ENCODE measurements at regions not wholly inside any gene's neighbourhood (a gene's known extent, or its start where the extent isn't known, plus 50 kb on each side); places are given as distances from the start of the nearest gene placed in this dataset.
A peak's percentile ranks its signal among the peaks of the same experiment; 100 is the strongest.
"Not testable (repeated sequence)": the region's sequence is repeated elsewhere in the genome, so short reads cannot be mapped to it uniquely, and the experiment has no call there.

- WGBS, 2 donors: 92 to 98% methylated on average over 1 of the region's 1 CpG
- H3K9me3 ChIP-seq: no peaks in the 10 kb centered on the region
- no peak for FAIRE-seq
These were observed 306.9 kb downstream of the CPS1 start for GRCh38 chr2:210863283-210863682.

GRCh38 chr2:210871566-210871965 is 315.2 kb downstream of the CPS1 start:
- ATAC-seq; H3K27ac ChIP-seq; FAIRE-seq; DNase-seq; H3K9me3 ChIP-seq; intact Hi-C loops (cut with DNase I); H3K27me3 ChIP-seq; H3K4me1 ChIP-seq; H3K36me3 ChIP-seq; H3K4me3 ChIP-seq: not testable (repeated sequence)
- WGBS, 2 donors: 78 to 87% methylated on average over 3 of the region's 3 CpGs

More at GRCh38 chr2:210863283-210863682, 306.9 kb downstream of the CPS1 start:
- ATAC-seq: no peak
- Histone ChIP-seq H3K27ac (no peak overlapping the region), H3K36me3 (no peaks in the 10 kb centered on the region), H3K4me1 (no peaks in the 10 kb centered on the region), H3K4me3 (no peak overlapping the region), H3K27me3 (no peaks in the 10 kb centered on the region)
- intact Hi-C loops (cut with DNase I): no loop called here
- TF ChIP-seq CTCF (IDR thresholded peaks at IDR 0.05): no peak
- DNase-seq: no peak

GRCh38 chr2:210873631-210874030 is 317.2 kb downstream of the CPS1 start:
- H3K36me3 ChIP-seq: no peaks in the 10 kb centered on the region
- H3K9me3 ChIP-seq: no peaks in the 10 kb centered on the region
- no peak overlapping the region for H3K4me3 ChIP-seq
- ATAC-seq (no peak), DNase-seq (no peak), FAIRE-seq (no peak)
- no peak for TF ChIP-seq CTCF (IDR thresholded peaks at IDR 0.05)
- H3K27me3 ChIP-seq: no peaks in the 10 kb centered on the region
- WGBS, 2 donors: 27 to 56% methylated on average over 1 of the region's 1 CpG
- intact Hi-C loops (cut with DNase I): no loop called here
- no peaks in the 10 kb centered on the region for H3K4me1 ChIP-seq
- H3K27ac ChIP-seq: no peak overlapping the region

- DNase-seq (no peak), ATAC-seq (no peak), FAIRE-seq (no peak)
- TF ChIP-seq CTCF (IDR thresholded peaks at IDR 0.05): no peak
- Histone ChIP-seq H3K4me3 (no peak overlapping the region), H3K9me3 (no peaks in the 10 kb centered on the region), H3K4me1 (no peaks in the 10 kb centered on the region), H3K27ac (no peak overlapping the region), H3K27me3 (no peaks in the 10 kb centered on the region), H3K36me3 (no peaks in the 10 kb centered on the region)
- intact Hi-C loops (cut with DNase I): no loop called here
- WGBS, 2 donors: 42 to 74% methylated on average over 1 of the region's 1 CpG
These were observed 327.8 kb downstream of the CPS1 start for GRCh38 chr2:210884227-210884626.

GRCh38 chr2:210888035-210888434 is 331.6 kb downstream of the CPS1 start:
- Histone ChIP-seq H3K27me3 (no peaks in the 10 kb centered on the region), H3K36me3 (no peaks in the 10 kb centered on the region), H3K9me3 (no peaks in the 10 kb centered on the region), H3K4me1 (no peaks in the 10 kb centered on the region), H3K27ac (no peak overlapping the region), H3K4me3 (no peak overlapping the region)
- intact Hi-C loops (cut with DNase I): no loop called here
- WGBS, 2 donors: 75 to 79% methylated on average over 6 of the region's 6 CpGs
- no peak for TF ChIP-seq CTCF (IDR thresholded peaks at IDR 0.05)
- FAIRE-seq: no peak
- ATAC-seq: no peak
- DNase-seq: peak in 1 of 6 donors; percentile 34

GRCh38 chr2:210895132-210895531 is 338.7 kb downstream of the CPS1 start:
- FAIRE-seq (no peak), ATAC-seq (no peak), DNase-seq (no peak)
- Histone ChIP-seq H3K27me3 (no peaks in the 10 kb centered on the region), H3K9me3 (no peaks in the 10 kb centered on the region), H3K4me3 (no peak overlapping the region), H3K4me1 (no peaks in the 10 kb centered on the region), H3K36me3 (no peaks in the 10 kb centered on the region), H3K27ac (no peak overlapping the region)
- intact Hi-C loops (cut with DNase I): no loop called here
- TF ChIP-seq CTCF (IDR thresholded peaks at IDR 0.05): no peak
- 81 to 82% methylated on average over 5 of the region's 5 CpGs for WGBS, 2 donors
